GM12878 (cell line): ENCODE measurements at regions not wholly inside any gene's neighbourhood (a gene's known extent, or its start where the extent isn't known, plus 50 kb on each side); places are given as distances from the start of the nearest gene placed in this dataset.

Experiments used
- ATAC-seq: fragments of 200-7000 bp; cut with Tn5 transposase; 3 replicates; pipeline ENCODE4 v1.9.1; 2020; ENCODE audit warnings: mild to moderate bottlenecking, moderate library complexity
- BruUV-seq: library from RNA; stranded (reverse); fragments of 400-500 nt; replicated peaks from 2 replicates; lab custom pipeline; 2021; lab: Mats Ljungman, UMichigan
- CTCF ChIA-PET: fragments of 300-600 bp; sonication (Branson Sonifier 250); formaldehyde crosslinking; extraction: SDS; loops from one replicate; lab custom pipeline; 2021; ENCODE audit warnings: inconsistent platforms; lab: Yijun Ruan, JAX
- POLR2A ChIA-PET: fragments of 350-600 bp; formaldehyde crosslinking; extraction: SDS; loops from one replicate; lab custom pipeline; 2021; ENCODE audit warnings: inconsistent platforms; lab: Charles Lee
- RAD21 ChIA-PET: fragments of 300-600 bp; sonication (Branson Sonifier 250); formaldehyde crosslinking; loops from one replicate; lab custom pipeline; 2023; ENCODE audit warnings: antibody characterized with exemption; ENCODE audit not compliant: unreplicated experiment; lab: Charles Lee
- SMC1A ChIA-PET: fragments of 300-600 bp; sonication (Branson Sonifier 250); formaldehyde crosslinking; loops from one replicate; lab custom pipeline; 2023; ENCODE audit not compliant: unreplicated experiment, uncharacterized antibody; lab: Charles Lee
- DNase-seq: peaks from one replicate; pipeline ENCODE4 v3.0.0-alpha.2; 2011; ENCODE audit warnings: low read depth, low spot score
- FAIRE-seq: peaks from 3 replicates; lab custom pipeline; 2011; peaks lifted over from hg19 to GRCh38; lab: Jason Lieb, UNC
- H2AFZ ChIP-seq: 2 replicates; pipeline ENCODE4 v1.6.0; 2011; ENCODE audit warnings: low read depth, low read length, control low read depth; ENCODE audit not compliant: control insufficient read depth
- H3K27ac ChIP-seq: 2 replicates; pipeline ENCODE4 v1.5.1; 2011; ENCODE audit warnings: control low read depth; ENCODE audit not compliant: control insufficient read depth, insufficient read depth
- H3K27me3 ChIP-seq, 2 experiments: replicated peaks in 1 of 2; 2 replicates each; pipeline versions ENCODE4 v1.6.0 to v1.6.1; 2011; ENCODE audit warnings: low read length in 1 of 2; ENCODE audit not compliant: control insufficient read depth in 2 of 2, insufficient read depth in 2 of 2
- H3K36me3 ChIP-seq, 2 experiments: 2 replicates each; pipeline ENCODE4 v1.5.1; 2011; ENCODE audit warnings: low read length in 1 of 2; ENCODE audit not compliant: control insufficient read depth in 2 of 2, insufficient read depth in 2 of 2
- H3K4me1 ChIP-seq: 2 replicates; pipeline ENCODE4 v1.6.1; 2011; ENCODE audit warnings: mild to moderate bottlenecking, low read length, moderate library complexity, mixed read lengths; ENCODE audit not compliant: control insufficient read depth, insufficient read depth
- H3K4me2 ChIP-seq: 2 replicates; pipeline ENCODE4 v1.6.0; 2011; ENCODE audit warnings: control low read depth; ENCODE audit not compliant: control insufficient read depth, insufficient read depth
- H3K4me3 ChIP-seq: fragments of 200-600 bp; sonication (generic); 2 replicates; pipeline ENCODE4 v1.5.1; 2016
- H3K79me2 ChIP-seq: 2 replicates; pipeline ENCODE4 v1.6.0; 2011; ENCODE audit warnings: low read length; ENCODE audit not compliant: control insufficient read depth, insufficient read depth
- H3K9ac ChIP-seq: 2 replicates; pipeline ENCODE4 v1.8.0; 2011; ENCODE audit warnings: low read length, control low read depth, mixed read lengths; ENCODE audit not compliant: control insufficient read depth, insufficient read depth
- H3K9me3 ChIP-seq: replicated peaks from 3 replicates; pipeline ENCODE4 v1.5.1; 2011; ENCODE audit warnings: mild to moderate bottlenecking, low read length; ENCODE audit not compliant: control insufficient read depth, insufficient read depth
- H4K20me1 ChIP-seq: 2 replicates; pipeline ENCODE4 v1.6.0; 2011; ENCODE audit not compliant: control insufficient read depth, insufficient read depth
- ATF7 ChIP-seq: fragments of 450-650 bp; IDR thresholded peaks from 2 replicates; pipeline ENCODE4 v1.6.1; 2016; ENCODE audit warnings: low read depth, mild to moderate bottlenecking
- BCL3 ChIP-seq: IDR thresholded peaks from 2 replicates; pipeline ENCODE4 v1.6.1; 2011; ENCODE audit warnings: borderline replicate concordance, low read depth, mild to moderate bottlenecking, moderate library complexity, low read length; ENCODE audit not compliant: insufficient read depth, poor library complexity, severe bottlenecking
- BRCA1 ChIP-seq: IDR thresholded peaks from 2 replicates; pipeline ENCODE4 v1.6.1; 2011; ENCODE audit warnings: low read depth, low read length, improper control_type of control experiment
- HDAC2 ChIP-seq: fragments of 200-600 bp; sonication (generic); IDR thresholded peaks from 2 replicates; pipeline ENCODE4 v1.6.1; 2017
- MYC ChIP-seq: IDR thresholded peaks from 2 replicates; pipeline ENCODE4 v1.6.1; 2011; ENCODE audit warnings: mild to moderate bottlenecking, low read length, moderate library complexity, inconsistent platforms; ENCODE audit not compliant: insufficient read depth, insufficient replicate concordance, insufficient read length, severe bottlenecking
- NR2F1 ChIP-seq: fragments of 450-650 bp; conservative IDR thresholded peaks from 2 replicates; pipeline ENCODE4 v1.6.1; 2017; ENCODE audit warnings: mild to moderate bottlenecking
- RUNX3 ChIP-seq: IDR thresholded peaks from 2 replicates; pipeline ENCODE4 v1.6.1; 2012; ENCODE audit warnings: low read length, inconsistent platforms
- SP1 ChIP-seq: IDR thresholded peaks from one replicate; pipeline ENCODE4 v1.6.1; 2011; ENCODE audit warnings: low read depth, low read length
- SUZ12 ChIP-seq: fragments of 200-600 bp; sonication (generic); IDR thresholded peaks from one replicate; pipeline ENCODE4 v1.6.1; 2018; ENCODE audit warnings: antibody characterized with exemption, mild to moderate bottlenecking; ENCODE audit not compliant: unreplicated experiment
- TAF1 ChIP-seq: IDR thresholded peaks from 2 replicates; pipeline ENCODE4 v1.6.1; 2011; ENCODE audit warnings: mild to moderate bottlenecking, low read depth, low read length, borderline replicate concordance
- TBL1XR1 ChIP-seq: IDR thresholded peaks from 2 replicates; pipeline ENCODE4 v1.6.1; 2012; ENCODE audit warnings: low read depth, low read length, improper control_type of control experiment
- ZNF24 ChIP-seq: fragments of 450-650 bp; IDR thresholded peaks from 2 replicates; pipeline ENCODE4 v1.6.1; 2017; ENCODE audit warnings: antibody characterized with exemption, mild to moderate bottlenecking
- ZNF274 ChIP-seq: IDR thresholded peaks from one replicate; pipeline ENCODE4 v1.8.0; 2011; ENCODE audit not compliant: insufficient read length, insufficient read depth
- ZNF622 ChIP-seq: fragments of 450-650 bp; IDR thresholded peaks from 2 replicates; pipeline ENCODE4 v1.6.1; 2017; ENCODE audit warnings: mild to moderate bottlenecking, inconsistent platforms
- WGBS: methylation state at CpG from one replicate; pipeline ENCODE4 v1.1.6; 2016; ENCODE audit warnings: low lambda C conversion rate; ENCODE audit not compliant: insufficient replicate concordance, insufficient coverage; ENCODE audit errors: missing lambda C conversion rate; 5-methylcytosine and 5-hydroxymethylcytosine counted together
- in situ Hi-C: fragments of 300-500 bp; cut with MboI; formaldehyde crosslinking; loops from 9 replicates; pipeline ENCODE4 v1.14.3; 2018; ENCODE audit warnings: mixed read lengths
- intact Hi-C: fragments of 100-400 bp; cut with micrococcal nuclease; formaldehyde crosslinking; loops from one replicate; pipeline ENCODE4 v1.14.2; 2022; ENCODE audit not compliant: unreplicated experiment

DNA sequence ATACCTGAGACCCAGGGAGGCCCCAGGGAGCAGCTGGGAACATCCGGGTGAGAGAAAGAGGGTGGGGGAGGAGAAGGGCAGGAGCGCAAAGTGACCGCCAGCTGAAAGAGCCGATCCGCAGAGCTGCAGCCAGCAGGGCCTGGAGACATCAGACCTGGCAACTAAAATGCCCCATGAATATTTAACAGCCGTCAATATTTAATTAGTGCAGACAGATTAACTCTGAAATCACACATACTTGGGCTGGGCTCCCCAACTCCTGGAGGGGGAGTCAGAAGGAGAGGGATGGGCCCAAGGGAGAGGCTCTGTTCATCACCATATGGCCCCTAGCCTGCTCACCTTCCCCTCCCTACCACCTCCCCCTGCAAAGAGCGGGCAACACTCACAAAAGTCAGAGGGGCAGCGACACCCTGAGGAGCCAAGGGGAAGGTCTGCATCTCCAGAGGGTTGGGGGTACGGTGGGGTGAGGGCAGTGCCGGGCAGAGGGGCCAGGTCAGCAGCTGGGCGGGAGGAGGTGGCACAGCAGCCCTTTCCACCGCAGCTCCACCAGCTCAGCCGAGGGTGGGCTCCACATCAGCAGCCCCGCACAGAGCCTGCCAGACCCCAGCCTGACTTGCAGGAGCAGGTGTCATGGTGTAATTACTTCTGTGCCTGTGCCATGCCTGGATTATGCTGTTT, 61.9 kb upstream of the CCL1 start:
- ATAC-seq: no peak
- TF ChIP-seq SP1: no peak
- no peak for TF ChIP-seq TBL1XR1
- no peak for TF ChIP-seq NR2F1
- no peak for TF ChIP-seq HDAC2
- no peak for TF ChIP-seq ZNF274
- TF ChIP-seq RUNX3: no peak
- no peak for TF ChIP-seq ZNF24
- no peak for TF ChIP-seq BRCA1
- no peak for TF ChIP-seq MYC
- TF ChIP-seq ATF7: no peak
- no peak for TF ChIP-seq BCL3
- no peak for TF ChIP-seq ZNF622
- no peak for TF ChIP-seq TAF1
- TF ChIP-seq SUZ12: no peak
- TF ChIP-seq, all 136 proteins: peak for 0
- Histone ChIP-seq H2AFZ (no peak overlapping the region), H3K36me3 (no peaks in the 10 kb centered on the region), H3K79me2 (no peaks in the 10 kb centered on the region), H3K4me1 (no peaks in the 10 kb centered on the region), H3K27ac (no peak overlapping the region), H3K4me3 (no peak overlapping the region), H3K27me3 (peaks cover 0 to 8% of the 10 kb centered on the region in 2 experiments; a peak in 3 of 4 replicates), H4K20me1 (no peaks in the 10 kb centered on the region), H3K9me3 (no peaks in the 10 kb centered on the region), H3K9ac (no peak overlapping the region), H3K4me2 (no peak overlapping the region)
- in situ Hi-C loops (loop anchor here (5.0 kb wide), 2 partner anchors 212 to 692 kb away; partner anchors contain the start of gene RAD51D), intact Hi-C loops (loop anchor here (10.0 kb wide), 2 partner anchors 560 to 1320 kb away; partner anchors contain the start of gene LIG3)
- ChIA-PET SMC1A (no interaction called here), CTCF (no interaction called here), POLR2A (no interaction called here), RAD21 (no interaction called here)
- 55% methylated on average over 13 of the region's 14 CpGs for WGBS
- no TSS peak for BruUV-seq
- DNase-seq: no peak
- FAIRE-seq: no peak
